Bronchial epithelial cell (primary cell): ENCODE measurements at regions not wholly inside any gene's neighbourhood (a gene's known extent, or its start where the extent isn't known, plus 50 kb on each side); places are given as distances from the start of the nearest gene placed in this dataset.

Source experiments
- DNase-seq: peaks from one replicate; pipeline ENCODE4 v3.0.0-alpha.2; 2010; ENCODE audit warnings: low read depth
- FAIRE-seq: peaks from 2 replicates; lab custom pipeline; 2011; peaks lifted over from hg19 to GRCh38; lab: Jason Lieb, UNC
- H3K27me3 ChIP-seq: 2 replicates; pipeline ENCODE4 v1.5.1; 2011; ENCODE audit warnings: low read length; ENCODE audit not compliant: control insufficient read depth, insufficient read depth
- H3K36me3 ChIP-seq: 2 replicates; pipeline ENCODE4 v1.5.1; 2011; ENCODE audit warnings: low read length; ENCODE audit not compliant: control insufficient read depth, insufficient read depth
- H3K4me3 ChIP-seq: 2 replicates; pipeline ENCODE4 v1.5.1; 2011; ENCODE audit warnings: mild to moderate bottlenecking, low read depth, low read length, control low read depth
- CTCF ChIP-seq: IDR thresholded peaks from 2 replicates; pipeline ENCODE4 v1.5.1; 2011; ENCODE audit warnings: mild to moderate bottlenecking, moderate library complexity, low read length, control low read depth, inconsistent platforms; ENCODE audit not compliant: insufficient read depth, severe bottlenecking

DNA sequence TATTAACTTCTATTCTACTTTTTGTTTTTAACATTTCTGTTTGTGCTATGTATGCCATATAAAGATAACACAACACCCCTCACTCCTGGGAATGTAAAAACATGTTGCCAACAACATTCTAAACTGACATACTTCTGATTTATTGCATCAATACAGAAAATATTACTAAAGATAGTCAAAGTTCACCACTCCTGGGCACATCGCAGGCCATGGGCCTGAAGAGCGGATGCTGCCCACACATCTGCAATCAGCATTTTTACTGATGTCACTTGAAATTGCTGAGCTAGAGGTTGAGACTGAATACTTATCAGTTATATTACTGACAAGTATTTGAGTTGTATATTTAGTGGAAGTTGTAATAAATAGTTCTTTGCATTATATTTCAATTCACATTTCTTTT lies 711.9 kb upstream of the EPHA7 start:
- Histone ChIP-seq H3K27me3 (no peaks in the 10 kb centered on the region), H3K36me3 (no peaks in the 10 kb centered on the region), H3K4me3 (no peak overlapping the region)
- TF ChIP-seq CTCF, result no peak
- FAIRE-seq (no peak), DNase-seq (no peak)

GRCh38 chr6:94130478-94130877 lies 711.1 kb upstream of the EPHA7 start:
- DNase-seq, result no peak
- no peak for FAIRE-seq
- Histone ChIP-seq H3K27me3 (no peaks in the 10 kb centered on the region), H3K4me3 (no peak overlapping the region), H3K36me3 (no peaks in the 10 kb centered on the region)
- no peak for TF ChIP-seq CTCF

GRCh38 chr6:94129926-94130325 lies 710.6 kb upstream of the EPHA7 start:
- no peaks in the 10 kb centered on the region for H3K27me3 ChIP-seq
- no peak for FAIRE-seq

DNA sequence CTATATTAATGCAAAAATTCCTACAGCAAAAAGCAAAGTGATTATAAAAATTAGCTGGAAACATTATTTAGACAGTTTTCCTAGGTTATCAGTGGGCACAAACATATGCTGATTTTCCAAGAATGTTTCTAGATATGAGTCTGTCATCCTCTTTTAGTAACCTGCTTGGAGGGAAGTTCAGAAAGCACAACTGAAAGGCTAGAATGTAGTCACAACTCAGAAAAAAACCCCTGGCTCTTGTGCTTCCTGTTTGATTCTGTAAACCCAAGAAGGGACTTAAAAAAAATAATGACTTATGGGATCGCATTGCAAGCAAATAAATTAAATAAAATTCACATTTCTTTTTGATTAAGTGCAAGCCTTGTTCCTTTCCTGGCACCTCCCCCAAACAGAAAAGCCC lies 708.4 kb upstream of the EPHA7 start:
- Histone ChIP-seq H3K36me3 (no peaks in the 10 kb centered on the region), H3K4me3 (no peak overlapping the region), H3K27me3 (no peaks in the 10 kb centered on the region)
- FAIRE-seq (no peak), DNase-seq (no peak)
- no peak for TF ChIP-seq CTCF

More at GRCh38 chr6:94129926-94130325, 710.6 kb upstream of the EPHA7 start:
- Histone ChIP-seq H3K36me3 (no peaks in the 10 kb centered on the region), H3K4me3 (no peak overlapping the region)
- no peak for DNase-seq
- no peak for TF ChIP-seq CTCF

DNA sequence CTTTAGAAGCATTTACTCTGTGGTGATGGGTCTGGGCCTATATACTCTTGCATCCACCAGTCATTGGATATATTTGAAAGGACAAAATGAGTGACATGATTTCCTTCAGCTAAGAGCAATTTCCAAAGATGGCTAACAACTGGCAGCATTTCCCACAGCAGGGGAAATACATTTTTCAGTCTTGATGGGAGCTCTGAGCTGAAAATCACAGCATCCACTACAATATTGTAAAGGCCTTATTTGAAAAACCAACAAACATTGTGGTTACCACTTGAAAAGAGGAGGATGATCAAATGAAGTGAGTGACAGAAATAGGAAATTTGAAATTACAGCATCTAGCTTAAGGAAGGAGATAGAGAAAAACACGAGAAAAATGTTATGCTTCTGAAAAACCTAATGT lies 705.0 kb upstream of the EPHA7 start:
- TF ChIP-seq CTCF, result no peak
- no peak for FAIRE-seq

DNA sequence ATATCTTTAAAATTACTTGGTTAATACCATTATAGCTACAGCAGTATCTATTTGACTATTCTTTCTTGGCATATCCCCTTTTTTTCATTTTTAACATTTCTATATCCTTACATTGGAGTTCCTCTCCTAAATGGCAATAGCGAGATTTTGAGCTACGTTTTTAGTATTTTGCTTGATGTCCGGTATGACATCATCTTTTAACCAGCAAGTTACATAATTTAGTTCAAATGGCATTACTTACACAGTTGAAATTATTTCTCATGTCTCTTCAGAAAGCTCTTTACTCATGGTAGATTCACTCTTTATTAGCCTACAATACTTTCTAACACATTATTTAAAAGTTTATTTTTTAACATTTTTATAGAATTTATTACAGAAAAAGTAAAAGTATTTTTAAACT lies 701.7 kb upstream of the EPHA7 start:
- Histone ChIP-seq H3K27me3 (no peaks in the 10 kb centered on the region), H3K4me3 (no peak overlapping the region), H3K36me3 (no peaks in the 10 kb centered on the region)
- DNase-seq (no peak), FAIRE-seq (no peak)
- no peak for TF ChIP-seq CTCF

More for the DNA sequence above, 705.0 kb upstream of the EPHA7 start:
- Histone ChIP-seq H3K4me3 (no peak overlapping the region), H3K27me3 (no peaks in the 10 kb centered on the region), H3K36me3 (no peaks in the 10 kb centered on the region)
- no peak for DNase-seq
